ENCODE measurements at regions not wholly inside any gene's neighbourhood (a gene's known extent, or its start where the extent isn't known, plus 50 kb on each side); places are given as distances from the start of the nearest gene placed in this dataset.
"Not testable (repeated sequence)": the region's sequence is repeated elsewhere in the genome, so short reads cannot be mapped to it uniquely, and the experiment has no call there.

DNA sequence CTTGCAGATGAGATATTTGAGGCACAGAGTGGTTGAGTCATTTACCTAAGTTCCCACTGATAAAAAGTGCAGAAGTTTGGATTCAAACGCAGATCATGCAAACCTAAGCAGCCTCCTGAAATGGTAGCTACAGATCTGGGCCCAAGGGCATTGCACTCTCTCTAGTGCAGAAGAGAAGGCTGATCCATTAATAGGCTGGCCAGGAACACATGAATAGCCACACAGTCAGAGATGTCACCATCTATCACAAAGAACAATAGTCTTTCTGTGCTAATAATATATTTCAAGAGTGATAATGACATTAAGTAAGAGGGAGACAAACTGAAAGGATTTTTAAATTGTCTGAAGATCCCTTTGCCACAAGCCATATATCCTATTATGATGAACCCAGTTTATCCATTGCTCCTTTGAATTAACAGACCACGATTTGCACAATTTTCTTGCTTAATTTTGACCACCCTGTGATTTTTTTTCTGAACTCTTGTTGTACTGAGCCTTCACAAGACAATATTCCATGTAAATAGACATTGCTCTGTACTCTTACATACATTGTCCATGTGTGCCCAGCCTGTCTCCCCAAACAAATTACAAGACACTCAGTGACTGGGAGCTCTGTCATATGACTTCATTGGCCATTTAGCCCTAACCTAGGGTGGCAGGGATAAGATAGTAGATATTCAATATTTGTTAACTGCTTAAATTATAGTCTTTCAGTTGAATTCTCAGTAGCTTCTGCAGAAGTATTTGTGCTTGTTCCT lies 112.4 kb upstream of the RBPJ start:
- DNase-seq (ENCODE audit: low read depth) = no peak

DNA sequence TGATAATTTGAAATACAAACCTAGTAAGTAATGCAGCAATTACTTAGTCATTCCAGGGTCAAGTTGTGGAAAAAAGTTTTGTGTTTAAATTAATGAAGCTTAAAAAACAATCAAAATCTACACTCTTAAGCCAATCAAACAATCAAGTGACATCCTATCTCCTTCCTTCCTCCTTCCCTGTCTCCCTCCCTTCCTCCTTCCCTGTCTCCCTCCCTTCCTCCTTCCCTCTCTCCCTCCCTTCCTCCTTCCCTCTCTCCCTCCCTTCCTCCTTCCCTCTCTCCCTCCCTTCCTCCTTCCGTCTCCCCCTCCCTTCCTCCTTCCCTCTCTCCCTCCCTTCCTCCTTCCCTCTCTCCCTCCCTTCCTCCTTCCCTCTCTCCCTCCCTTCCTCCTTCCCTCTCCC lies 111.4 kb upstream of the RBPJ start:
- DNase-seq (ENCODE audit: low read depth) = not testable (repeated sequence)

DNA sequence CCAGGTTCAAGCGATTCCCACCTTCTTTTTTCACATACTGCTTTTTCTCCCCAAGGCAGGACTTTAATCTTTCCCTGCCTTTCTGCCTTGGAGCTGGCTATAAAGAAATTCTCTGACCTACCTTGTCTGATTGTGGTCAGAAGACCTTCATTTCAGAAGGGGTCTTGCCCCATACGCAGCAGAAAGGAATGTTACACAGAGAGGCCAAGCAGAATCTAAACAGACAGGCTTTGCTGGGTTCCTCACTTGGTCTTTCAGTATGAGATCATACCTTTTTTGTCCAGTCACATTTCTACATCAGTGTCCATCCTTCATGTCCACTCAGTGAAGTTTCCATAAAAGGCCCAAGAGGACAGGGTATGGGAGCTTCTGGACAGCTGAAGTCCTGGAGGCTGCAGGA lies 108.3 kb upstream of the RBPJ start:
- no peak for DNase-seq (ENCODE audit: low read depth)

DNA sequence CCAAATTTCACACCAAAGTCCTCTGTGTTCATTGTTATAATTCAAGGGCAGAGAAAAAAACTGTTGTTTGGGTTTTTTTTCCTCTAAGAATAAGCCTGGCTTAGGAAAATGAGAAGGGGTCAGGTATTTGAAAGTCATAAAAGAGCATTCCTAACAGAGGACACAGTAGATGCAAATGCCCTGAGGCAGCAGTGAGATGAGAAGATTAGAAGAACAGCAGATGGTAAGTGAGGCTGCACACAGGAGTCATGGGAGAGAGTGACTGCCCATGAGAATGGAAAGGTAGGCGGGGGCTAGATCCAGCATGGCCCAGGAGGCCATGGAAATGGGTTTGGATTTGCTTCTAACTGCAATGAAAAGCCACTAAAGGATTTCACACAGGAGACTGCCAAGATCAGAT lies 107.5 kb upstream of the RBPJ start:
- DNase-seq (ENCODE audit: low read depth) = no peak

DNA sequence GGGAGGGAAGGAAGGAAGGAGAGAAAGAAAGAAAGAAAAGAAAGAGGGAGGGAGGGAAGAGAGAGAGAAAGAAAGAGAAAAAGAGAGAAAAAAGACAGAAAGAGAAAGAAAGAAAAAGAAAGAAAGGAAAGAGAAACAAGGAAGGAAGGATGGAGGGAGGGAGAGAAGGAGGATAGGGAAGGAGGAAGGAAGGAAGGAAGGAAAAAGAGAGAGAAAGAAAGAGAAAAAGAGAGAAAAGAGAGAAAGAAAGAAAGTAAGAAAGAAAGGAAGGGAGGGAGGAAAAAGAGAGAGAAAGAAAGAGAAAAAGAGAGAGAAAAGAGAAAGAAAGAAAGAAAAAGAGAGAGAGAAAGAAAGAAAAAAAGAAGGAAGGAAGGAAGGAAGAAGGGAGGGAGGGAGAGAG lies 105.8 kb upstream of the RBPJ start:
- DNase-seq (ENCODE audit: low read depth) = no peak

DNA sequence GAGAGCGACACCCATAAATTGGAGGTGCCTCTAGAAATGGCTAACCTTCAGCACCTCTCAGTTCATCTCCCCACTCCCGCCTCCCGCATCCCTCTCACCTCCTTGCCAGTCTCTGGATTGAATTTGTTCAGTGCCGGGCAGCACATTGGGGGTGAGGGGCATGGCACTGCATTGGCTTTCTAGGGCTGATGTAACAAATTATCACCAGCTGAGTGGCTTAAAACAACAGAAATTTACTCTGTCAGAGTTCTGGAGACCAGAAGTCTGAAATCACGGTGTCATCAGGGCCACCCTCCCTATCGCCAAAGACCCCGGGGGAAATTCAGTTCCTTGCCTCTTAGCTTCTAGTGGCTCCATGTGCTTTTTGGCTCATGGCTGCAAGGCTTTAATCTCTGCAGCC lies 105.1 kb upstream of the RBPJ start:
- DNase-seq (ENCODE audit: low read depth) = no peak

DNA sequence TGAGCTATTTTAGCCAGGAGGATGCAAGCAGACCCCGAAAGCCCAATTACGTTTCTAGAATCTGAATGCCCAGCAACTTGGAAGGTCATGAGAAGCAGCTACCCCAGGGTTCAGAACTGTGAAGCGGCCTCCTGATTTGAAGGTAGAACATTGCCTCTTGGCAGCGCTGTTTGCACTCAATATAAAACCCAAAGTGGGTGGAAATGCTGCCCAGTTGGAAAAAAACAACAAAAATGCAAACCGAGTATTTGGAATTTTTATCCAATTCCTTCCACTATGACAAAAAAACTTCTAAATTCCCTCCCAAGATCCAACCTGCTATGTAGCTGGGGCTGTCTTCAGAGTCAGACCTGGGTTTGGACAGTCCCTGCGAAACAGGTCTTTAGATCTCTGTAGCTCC lies 103.3 kb upstream of the RBPJ start:
- no peak for DNase-seq (ENCODE audit: low read depth)

DNA sequence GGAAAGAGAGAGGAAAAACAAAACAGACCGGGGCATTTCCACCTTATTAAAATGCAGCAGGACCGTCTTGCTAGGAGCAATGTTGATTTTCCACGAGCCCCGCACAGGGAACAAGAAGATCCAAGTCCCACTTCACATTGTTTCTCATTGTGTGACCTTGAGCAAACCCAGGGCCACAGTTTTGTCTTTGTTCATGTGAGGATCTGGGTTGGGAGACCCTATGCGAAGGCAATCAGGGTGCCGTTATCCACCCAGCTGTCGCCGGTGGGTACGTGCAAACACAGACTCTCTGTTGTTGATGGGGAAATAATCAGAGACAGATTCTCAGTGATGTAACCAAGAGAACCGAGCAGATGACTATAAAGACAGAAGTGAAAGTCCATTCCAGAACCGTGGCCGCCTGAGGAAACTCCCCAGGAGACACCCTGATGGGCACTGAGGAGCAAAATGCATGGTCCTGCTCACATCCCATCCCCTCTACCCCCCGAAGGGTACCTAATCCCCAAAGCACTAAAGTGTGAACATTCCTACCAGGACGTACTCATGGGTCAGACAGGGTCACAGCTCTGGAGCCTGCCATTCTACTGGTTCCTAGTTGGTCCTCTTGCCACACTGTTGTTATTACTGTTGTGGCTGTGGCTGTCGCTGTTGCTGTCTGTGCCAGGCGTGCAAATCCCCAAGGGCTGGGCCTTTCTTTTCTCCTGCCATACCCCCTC lies 102.7 kb upstream of the RBPJ start:
- DNase-seq (ENCODE audit: low read depth) = no peak

DNA sequence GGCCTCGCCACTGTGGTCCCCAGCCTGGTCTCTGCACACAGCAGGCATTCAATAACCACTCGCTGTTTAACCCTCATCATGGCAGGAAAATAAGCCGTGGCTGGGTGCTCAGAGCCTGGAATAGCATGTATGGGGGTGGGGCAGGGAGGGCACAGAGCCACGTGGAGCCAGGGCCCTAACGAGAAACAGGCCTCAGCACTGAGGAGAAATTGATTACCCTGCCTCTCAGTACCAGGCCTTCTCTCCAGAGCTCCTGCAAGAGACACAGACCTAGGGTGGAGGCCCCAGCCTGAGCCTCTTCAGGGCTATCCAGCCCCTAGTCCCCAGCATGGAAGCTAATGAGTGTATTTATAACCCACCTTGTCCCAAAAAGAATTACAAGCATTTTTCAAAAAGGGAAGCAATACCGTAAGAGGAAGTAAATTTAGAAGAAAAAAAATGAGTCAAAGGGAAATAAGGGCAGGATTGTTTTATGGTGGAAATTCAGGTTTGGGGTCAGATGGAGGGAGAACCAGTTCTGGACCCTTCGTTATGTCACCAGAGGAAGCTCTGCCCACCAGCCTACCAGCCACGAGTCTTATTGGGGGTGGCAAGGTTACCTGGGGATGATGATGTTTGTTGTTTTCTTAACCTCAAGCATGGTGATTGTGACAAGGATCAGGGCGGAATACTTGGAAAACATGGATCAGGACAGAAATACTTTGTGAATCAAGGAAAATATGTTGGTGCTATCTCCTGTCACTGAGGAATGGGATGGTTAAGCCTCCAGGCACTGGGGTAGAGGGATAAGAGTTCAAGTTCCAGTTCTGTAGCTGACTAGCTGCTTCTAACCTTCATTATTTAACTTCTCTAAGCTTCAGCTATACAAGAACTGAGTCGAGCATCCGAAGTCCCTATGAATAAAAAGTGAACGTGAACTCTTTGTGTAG lies 101.9 kb upstream of the RBPJ start:
- DNase-seq (ENCODE audit: low read depth) = no peak

DNA sequence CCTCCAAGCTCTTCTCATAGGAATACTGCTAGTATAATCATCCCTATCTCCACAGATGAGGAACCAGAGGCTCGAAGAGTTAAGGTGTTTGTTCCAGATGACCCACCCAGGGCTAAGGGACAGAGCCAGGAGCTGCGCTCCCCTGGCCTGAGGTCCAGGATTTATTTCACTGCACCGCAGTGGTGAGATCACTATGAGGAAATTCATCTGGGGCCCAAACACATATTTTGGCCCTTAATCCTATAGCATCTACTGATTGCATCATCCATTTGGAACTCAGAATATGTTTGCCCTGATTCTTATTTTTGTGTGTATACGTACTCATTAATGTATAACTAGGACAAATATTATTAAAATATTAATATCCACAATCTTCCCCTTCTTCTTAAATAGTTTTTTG lies 100.1 kb upstream of the RBPJ start:
- no peak for DNase-seq (ENCODE audit: low read depth)

DNA sequence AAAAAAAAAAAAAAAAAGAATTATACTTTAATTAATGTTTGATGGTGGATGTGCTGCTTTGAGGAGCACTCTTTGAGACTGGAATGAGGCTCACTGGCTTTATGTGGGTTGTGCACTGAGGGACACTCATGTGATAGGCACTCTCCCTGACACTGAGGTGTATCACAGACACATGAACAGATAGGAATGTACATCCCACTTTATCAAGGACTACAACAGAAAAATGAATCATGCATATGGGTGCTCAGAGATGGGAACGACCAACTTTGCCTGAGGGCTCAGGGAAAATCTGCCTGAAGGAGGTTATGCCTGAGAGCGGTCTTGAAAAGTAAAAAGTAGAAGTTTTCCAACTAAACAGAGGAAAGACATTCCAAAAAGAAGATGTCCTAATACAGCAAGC lies 97.7 kb upstream of the RBPJ start:
- no peak for DNase-seq (ENCODE audit: low read depth)

DNA sequence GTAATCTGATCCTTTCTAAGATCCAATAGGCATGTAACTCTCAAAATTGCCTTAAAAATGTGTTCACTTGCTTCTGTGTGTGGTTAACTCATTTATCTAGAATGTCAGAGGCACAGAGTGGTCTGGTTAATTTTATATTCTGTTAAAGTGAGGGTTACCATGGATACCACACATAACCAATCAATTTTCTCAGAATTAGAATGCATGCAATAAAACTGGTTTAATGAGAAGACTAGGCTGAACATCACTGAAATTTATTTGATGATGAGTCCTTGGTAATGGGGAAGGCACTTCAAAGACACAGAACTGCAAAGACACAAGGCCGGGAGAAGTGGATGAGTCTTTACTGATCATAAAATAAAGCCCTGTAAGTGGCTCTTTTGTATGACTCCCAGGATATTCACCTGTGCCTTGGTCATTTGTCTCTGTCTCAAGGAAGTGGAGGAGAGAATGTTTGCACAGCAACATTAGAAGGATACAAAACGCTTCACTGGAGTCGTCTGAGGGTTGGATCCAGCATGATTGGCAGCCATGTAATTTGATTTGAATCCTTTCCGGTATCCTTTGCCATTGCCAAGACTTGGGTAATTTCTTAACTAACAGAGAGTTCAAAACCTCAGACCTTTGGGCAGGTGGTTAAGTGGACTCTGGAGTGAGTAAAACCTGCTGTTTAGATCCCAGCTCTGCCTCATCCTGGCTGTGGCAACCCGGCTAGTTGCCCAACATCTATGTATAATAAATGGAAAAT lies 94.0 kb upstream of the RBPJ start:
- DNase-seq (ENCODE audit: low read depth) = no peak

DNA sequence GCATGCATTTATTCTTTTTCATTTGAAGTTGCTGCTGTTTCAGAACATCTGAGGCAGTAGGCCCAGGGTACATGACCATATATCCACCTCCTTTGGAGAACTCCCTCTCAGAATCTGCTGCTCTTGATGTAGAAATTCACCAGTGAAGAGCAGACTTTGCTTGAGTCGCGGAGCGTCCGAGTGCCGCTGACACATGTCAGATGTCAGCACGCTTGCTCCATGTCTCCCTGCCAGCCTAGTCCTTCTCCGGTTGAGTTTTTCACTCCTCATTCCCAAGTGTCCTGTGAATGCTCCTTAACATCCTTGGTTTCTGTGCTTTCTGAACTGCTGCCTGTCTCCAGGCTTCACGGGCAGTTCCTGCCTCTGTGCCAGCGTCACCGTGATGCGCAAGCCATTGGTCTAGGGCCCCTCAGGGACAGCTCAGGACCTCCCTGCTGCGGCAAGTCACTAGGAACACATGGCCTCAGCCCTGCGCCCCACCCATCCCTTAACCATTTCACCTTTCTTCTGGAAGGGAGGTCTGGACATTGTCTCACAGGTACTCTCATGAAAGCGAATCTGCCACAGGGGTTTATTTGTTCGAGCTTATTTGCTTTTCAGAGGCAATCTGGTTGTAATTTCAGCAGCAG lies 93.1 kb upstream of the RBPJ start:
- no peak for DNase-seq (ENCODE audit: low read depth)

DNA sequence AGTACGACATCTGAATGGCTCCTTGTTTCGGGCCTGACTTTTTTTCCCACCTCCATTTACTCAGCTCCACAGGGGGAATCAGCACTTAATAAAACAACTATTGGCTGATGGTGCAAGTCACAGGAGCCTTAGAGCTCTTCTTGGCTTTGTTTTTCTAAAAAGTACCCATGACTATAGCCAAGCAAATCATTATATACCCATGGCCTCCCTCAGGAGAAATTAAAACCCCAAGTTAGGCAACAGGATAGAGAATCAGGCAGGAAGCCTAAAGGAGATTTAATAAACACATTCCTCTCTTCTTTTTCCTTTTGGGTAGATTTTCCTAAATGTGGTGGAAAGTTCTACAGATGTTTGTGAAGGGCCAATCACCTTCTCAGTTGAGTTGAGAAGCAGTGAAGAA lies 91.9 kb upstream of the RBPJ start:
- DNase-seq (ENCODE audit: low read depth) = no peak

DNA sequence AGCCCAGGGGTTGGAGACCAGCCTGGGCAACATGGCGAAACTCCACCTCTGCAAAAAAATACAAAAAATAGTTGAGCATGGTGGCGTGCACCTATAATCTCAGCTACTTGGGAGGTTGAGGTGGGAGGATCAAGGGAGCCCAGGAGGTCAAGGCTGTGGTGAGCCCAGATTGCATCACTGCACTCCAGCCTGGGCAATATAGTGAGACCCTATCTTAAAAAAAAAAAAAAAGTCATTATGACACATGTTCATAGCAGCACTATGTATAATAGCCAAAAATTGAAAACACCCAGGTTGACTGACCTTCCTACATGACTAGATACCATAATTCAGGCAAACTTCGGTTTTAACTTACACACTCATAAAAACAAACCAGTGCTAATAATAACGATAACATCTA lies 90.8 kb upstream of the RBPJ start:
- no peak for DNase-seq (ENCODE audit: low read depth)

DNA sequence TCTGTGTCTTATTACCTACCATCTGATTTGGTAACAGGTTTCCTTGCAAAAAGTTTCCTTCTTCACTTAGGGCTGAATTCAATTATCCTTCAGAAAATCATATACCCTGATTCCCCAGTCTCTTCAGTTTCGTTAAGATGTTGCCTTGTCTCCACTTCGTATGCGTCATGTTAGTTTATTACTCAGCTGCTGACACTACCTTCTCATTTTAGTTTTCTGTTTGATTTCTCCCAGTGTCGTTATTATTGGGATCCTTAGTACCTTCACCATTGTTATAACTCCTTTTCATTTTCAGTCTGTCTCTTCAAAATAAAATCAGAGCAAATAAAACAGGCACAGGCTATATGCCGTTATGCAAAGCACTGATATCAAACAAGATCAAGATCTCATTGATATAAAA lies 87.5 kb upstream of the RBPJ start:
- DNase-seq (ENCODE audit: low read depth) = no peak

DNA sequence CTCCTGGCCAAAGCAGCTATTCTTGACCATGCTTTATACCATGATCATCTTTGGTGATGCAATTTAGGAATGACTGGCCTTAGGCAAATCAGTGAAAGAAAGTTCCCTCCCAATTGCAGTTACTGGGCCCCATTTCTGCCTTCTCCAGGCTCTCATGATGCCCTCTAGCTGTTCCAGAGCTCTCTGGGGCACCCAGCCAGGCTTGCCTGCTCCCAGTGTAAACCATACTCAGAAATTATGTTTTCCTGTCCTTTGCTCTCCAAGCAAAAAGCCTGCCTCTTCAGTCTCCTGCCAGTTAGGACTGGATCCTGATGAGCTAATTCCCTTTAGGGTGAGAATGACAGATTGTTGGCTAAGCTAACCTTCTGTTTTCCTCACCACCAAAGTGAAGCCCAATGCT lies 85.3 kb upstream of the RBPJ start:
- no peak for DNase-seq (ENCODE audit: low read depth)

DNA sequence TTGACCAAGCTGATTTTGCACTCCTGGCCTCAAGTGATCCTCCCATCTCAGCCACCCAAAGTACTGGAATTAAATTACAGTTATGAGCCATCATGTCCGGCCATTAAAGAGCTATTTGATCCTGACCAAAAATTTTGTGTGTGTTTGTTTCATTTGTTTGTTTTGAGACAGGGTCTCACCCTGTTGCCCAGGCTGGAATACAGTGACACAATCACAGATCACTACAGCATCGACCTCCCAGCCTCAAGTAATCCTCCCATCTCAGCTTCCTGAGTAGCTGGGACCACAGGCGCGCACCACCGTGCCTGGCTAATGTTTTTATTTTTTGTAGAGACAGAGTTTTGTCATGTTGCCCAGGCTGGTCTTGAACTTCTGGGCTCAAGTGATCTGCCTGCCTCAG lies 82.9 kb upstream of the RBPJ start:
- no peak for DNase-seq (ENCODE audit: low read depth)

DNA sequence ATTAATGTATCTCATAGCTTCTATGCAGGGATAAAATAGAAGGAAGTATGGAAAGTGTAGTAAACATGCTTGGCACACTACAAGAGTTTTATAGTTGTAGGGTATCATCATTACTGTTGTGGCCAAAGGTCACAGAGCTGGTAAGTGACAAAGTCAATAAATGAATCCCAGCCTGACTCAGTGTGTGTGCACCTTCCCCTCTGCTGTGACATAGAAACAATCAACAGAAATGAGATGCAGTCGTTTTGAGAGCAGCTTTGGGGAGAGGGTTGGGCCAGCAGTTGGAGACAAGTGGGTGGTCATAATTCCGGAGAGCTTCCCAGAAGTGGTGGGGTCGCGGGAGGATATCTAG lies 82.4 kb upstream of the RBPJ start:
- DNase-seq (ENCODE audit: low read depth) = no peak

DNA sequence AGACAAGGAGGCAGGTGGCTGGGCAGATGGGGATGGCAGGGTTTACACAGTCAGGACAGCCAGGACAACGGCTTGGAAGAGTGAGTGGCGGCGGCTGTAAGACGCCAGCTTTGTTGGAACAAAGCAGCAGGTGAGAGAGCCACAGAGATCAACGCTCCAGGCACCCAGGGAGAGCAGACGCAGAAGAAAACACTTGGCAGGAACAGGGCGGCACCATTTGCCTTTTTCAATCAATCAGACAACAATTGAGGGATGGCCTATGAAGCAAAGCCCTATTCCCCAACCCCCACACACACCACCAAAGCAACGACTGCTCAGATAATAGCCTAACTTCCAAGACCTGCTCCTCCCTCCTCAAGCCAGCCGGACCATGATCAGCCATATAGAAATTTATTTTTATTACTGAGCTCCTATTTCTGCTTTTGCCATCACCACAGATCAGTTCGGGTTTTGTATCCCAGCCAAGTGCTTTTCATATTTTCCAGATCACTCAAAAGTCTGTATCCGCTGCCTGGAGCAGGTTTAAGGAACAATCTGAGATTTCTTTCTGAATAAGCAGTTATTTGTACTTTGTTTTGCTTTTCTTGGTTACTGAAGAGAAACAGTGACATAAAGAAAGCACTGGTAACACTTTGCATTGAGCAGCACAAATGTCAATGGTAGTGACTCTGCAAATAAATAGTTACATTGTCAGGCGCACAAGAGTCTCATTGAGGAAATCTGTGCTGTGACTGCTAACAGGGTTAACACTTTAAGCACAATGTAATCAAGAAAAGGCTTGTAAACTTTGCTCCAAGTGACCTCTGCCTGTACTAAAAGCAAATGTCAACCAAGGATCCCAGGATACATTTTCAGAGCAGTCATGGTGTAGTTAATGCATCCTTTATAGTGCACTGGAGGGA lies 81.8 kb upstream of the RBPJ start:
- DNase-seq (ENCODE audit: low read depth) = no peak

DNA sequence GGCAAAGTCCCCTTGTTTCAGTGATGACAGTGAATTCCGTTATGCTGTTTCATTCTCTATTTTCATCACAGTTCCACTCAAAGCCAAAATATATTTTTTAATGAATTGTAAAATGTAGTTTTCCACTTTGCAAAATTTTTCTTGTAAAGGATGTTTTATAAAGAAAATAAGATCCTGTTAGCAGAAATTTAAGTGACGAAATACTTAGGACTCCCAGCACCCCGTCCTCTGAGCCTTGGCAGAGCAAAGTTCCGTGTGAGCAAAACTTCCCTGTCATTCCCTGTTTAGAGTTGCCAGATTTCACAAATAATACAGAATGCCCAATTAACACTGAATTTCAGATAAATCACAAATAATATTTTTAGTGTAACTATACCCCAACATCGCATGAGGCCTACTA lies 81.0 kb upstream of the RBPJ start:
- no peak for DNase-seq (ENCODE audit: low read depth)

Measured in stimulated activated CD8-positive, alpha-beta memory T cell treated with anti-CD3 and anti-CD28 coated beads, Interleukin-4, amount 100 ng/mL, for 24 hours (primary cell).